Astrocyte (in vitro differentiated cells and primary cell): ENCODE measurements at regions not wholly inside any gene's neighbourhood (a gene's known extent, or its start where the extent isn't known, plus 50 kb on each side); places are given as distances from the start of the nearest gene placed in this dataset.

Experiments used
- DNase-seq: peaks from one replicate; pipeline ENCODE4 v3.0.0-alpha.2; 2010; ENCODE audit warnings: low read depth
- FAIRE-seq: peaks from 2 replicates; lab custom pipeline; 2011; peaks lifted over from hg19 to GRCh38; lab: Jason Lieb, UNC
- H2AFZ ChIP-seq: 2 replicates; pipeline ENCODE4 v1.6.0; 2012; ENCODE audit warnings: low read depth, low read length, inconsistent platforms
- H3K27ac ChIP-seq: 2 replicates; pipeline ENCODE4 v1.5.1; 2011; ENCODE audit warnings: low read depth, low read length, inconsistent platforms
- H3K27me3 ChIP-seq: 2 replicates; pipeline ENCODE4 v1.6.0; 2011; ENCODE audit warnings: low read length, inconsistent platforms; ENCODE audit not compliant: insufficient read depth
- H3K36me3 ChIP-seq: 2 replicates; pipeline ENCODE4 v1.5.1; 2011; ENCODE audit warnings: low read length, inconsistent platforms; ENCODE audit not compliant: insufficient read depth
- H3K4me1 ChIP-seq: 2 replicates; pipeline ENCODE4 v1.5.1; 2011; ENCODE audit warnings: low read length, inconsistent platforms; ENCODE audit not compliant: insufficient read depth
- H3K4me2 ChIP-seq: 2 replicates; pipeline ENCODE4 v1.6.0; 2012; ENCODE audit warnings: low read length, inconsistent platforms
- H3K4me3 ChIP-seq: 2 replicates; pipeline ENCODE4 v1.5.1; 2011; ENCODE audit warnings: low read depth, mild to moderate bottlenecking, low read length, inconsistent platforms; ENCODE audit not compliant: insufficient read depth
- H3K79me2 ChIP-seq: 2 replicates; pipeline ENCODE4 v1.6.0; 2012; ENCODE audit warnings: mild to moderate bottlenecking, low read length, inconsistent platforms; ENCODE audit not compliant: insufficient read depth
- H3K9ac ChIP-seq: 2 replicates; pipeline ENCODE4 v1.6.0; 2012; ENCODE audit warnings: mild to moderate bottlenecking, low read length, inconsistent platforms
- H3K9me3 ChIP-seq: 2 replicates; pipeline ENCODE4 v1.5.1; 2012; ENCODE audit warnings: low read depth, mild to moderate bottlenecking, low read length, inconsistent platforms; ENCODE audit not compliant: insufficient read depth
- H4K20me1 ChIP-seq: 2 replicates; pipeline ENCODE4 v1.6.0; 2012; ENCODE audit warnings: low read length, inconsistent platforms; ENCODE audit not compliant: insufficient read depth
- H3K27ac Mint-ChIP-seq: one replicate; pipeline ENCODE4 v1.8.0; 2021; ENCODE audit warnings: mild to moderate bottlenecking, mixed read lengths; ENCODE audit not compliant: unreplicated experiment
- H3K27me3 Mint-ChIP-seq: one replicate; pipeline ENCODE4 v1.8.0; 2021; ENCODE audit warnings: low read depth, mixed read lengths; ENCODE audit not compliant: unreplicated experiment
- H3K36me3 Mint-ChIP-seq: one replicate; pipeline ENCODE4 v1.8.0; 2021; ENCODE audit warnings: low read depth, mixed read lengths; ENCODE audit not compliant: unreplicated experiment
- H3K4me1 Mint-ChIP-seq: one replicate; pipeline ENCODE4 v1.8.0; 2021; ENCODE audit warnings: low read depth, mixed read lengths; ENCODE audit not compliant: unreplicated experiment
- H3K4me3 Mint-ChIP-seq: one replicate; pipeline ENCODE4 v1.8.0; 2021; ENCODE audit warnings: mild to moderate bottlenecking, moderate library complexity, mixed read lengths; ENCODE audit not compliant: unreplicated experiment
- H3K9me3 Mint-ChIP-seq: one replicate; pipeline ENCODE4 v1.8.0; 2021; ENCODE audit warnings: mild to moderate bottlenecking, mixed read lengths; ENCODE audit not compliant: unreplicated experiment
- EZH2 ChIP-seq: IDR thresholded peaks from 2 replicates; pipeline ENCODE4 v1.6.1; 2012; ENCODE audit warnings: mild to moderate bottlenecking, low read length, inconsistent platforms; ENCODE audit not compliant: insufficient read depth
- TF ChIP-seq, protein P1 (sequence below): IDR thresholded peaks from 2 replicates; pipeline ENCODE4 v1.5.1; 2011; ENCODE audit warnings: low read depth, mild to moderate bottlenecking, inconsistent platforms, low read length, moderate library complexity; ENCODE audit not compliant: insufficient read depth

DNA sequence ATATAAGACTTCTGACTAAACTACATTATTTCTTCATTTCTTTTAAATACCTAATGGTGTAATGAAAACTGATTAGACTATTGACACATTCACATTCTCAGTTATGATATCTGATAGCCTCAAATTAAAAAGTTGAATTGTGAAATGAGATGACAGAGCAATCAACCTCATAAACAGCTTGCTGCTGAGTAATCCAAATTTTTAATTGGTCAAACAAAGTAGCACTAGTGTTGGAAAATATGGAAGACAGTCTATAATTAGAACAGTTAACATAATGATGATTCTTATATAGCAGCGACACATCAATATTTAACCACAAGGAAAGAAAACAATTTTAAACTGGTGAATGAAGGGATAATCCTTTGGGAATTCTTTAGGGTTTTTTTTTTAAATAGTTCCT, 91.9 kb upstream of the LRP1B start:
- FAIRE-seq = no peak
- H3K4me3 Mint-ChIP-seq = no peak overlapping the region
- H3K4me1 Mint-ChIP-seq = peaks cover 12% of the 10 kb centered on the region
- H3K27ac Mint-ChIP-seq = no peak overlapping the region
- no peaks in the 10 kb centered on the region for H4K20me1 ChIP-seq
- TF ChIP-seq, protein P1, sequence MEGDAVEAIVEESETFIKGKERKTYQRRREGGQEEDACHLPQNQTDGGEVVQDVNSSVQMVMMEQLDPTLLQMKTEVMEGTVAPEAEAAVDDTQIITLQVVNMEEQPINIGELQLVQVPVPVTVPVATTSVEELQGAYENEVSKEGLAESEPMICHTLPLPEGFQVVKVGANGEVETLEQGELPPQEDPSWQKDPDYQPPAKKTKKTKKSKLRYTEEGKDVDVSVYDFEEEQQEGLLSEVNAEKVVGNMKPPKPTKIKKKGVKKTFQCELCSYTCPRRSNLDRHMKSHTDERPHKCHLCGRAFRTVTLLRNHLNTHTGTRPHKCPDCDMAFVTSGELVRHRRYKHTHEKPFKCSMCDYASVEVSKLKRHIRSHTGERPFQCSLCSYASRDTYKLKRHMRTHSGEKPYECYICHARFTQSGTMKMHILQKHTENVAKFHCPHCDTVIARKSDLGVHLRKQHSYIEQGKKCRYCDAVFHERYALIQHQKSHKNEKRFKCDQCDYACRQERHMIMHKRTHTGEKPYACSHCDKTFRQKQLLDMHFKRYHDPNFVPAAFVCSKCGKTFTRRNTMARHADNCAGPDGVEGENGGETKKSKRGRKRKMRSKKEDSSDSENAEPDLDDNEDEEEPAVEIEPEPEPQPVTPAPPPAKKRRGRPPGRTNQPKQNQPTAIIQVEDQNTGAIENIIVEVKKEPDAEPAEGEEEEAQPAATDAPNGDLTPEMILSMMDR = no peak
- TF ChIP-seq EZH2 = no peak
- DNase-seq = no peak
- H3K9me3 ChIP-seq = no peaks in the 10 kb centered on the region
- H3K27me3 ChIP-seq = no peaks in the 10 kb centered on the region
- H3K4me1 ChIP-seq = no peaks in the 10 kb centered on the region
- no peak overlapping the region for H3K4me2 ChIP-seq
- no peak overlapping the region for H2AFZ ChIP-seq
- H3K36me3 Mint-ChIP-seq = no peaks in the 10 kb centered on the region
- H3K27me3 Mint-ChIP-seq = no peaks in the 10 kb centered on the region
- H3K36me3 ChIP-seq = no peaks in the 10 kb centered on the region
- no peaks in the 10 kb centered on the region for H3K79me2 ChIP-seq
- no peak overlapping the region for H3K27ac ChIP-seq
- no peaks in the 10 kb centered on the region for H3K9me3 Mint-ChIP-seq
- H3K9ac ChIP-seq = no peak overlapping the region
- H3K4me3 ChIP-seq = no peak overlapping the region

DNA sequence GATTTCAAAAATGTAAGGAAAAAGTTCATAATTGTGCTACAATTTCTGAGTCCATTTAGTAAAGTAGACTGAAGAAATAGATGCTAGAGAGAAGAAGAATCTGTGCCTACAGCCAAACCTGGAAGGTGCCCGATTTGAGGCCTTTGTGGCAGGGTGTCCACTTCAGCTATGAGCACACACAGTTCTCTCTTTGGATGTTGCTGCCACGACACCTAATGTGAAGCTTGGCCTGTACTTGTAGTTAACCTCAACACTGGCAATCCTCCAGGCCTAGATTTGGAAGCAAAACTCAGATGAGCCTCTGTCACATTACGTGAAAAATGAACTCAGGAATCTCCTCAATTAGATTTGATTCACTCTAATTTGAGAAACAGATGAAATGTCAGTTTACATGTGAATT, 90.1 kb upstream of the LRP1B start:
- no peaks in the 10 kb centered on the region for H3K27me3 Mint-ChIP-seq
- Histone ChIP-seq H3K27ac (no peak overlapping the region), H3K36me3 (no peaks in the 10 kb centered on the region), H3K4me1 (no peaks in the 10 kb centered on the region), H3K79me2 (no peaks in the 10 kb centered on the region), H3K4me3 (no peak overlapping the region), H3K9ac (no peak overlapping the region), H4K20me1 (no peaks in the 10 kb centered on the region), H3K27me3 (no peaks in the 10 kb centered on the region), H2AFZ (peak overlapping the region; percentile 24), H3K9me3 (no peaks in the 10 kb centered on the region), H3K4me2 (no peak overlapping the region)
- TF ChIP-seq, protein P1 = no peak
- TF ChIP-seq EZH2 = no peak
- H3K4me3 Mint-ChIP-seq = no peak overlapping the region
- H3K27ac Mint-ChIP-seq = no peak overlapping the region
- peak; percentile 23 for DNase-seq
- H3K4me1 Mint-ChIP-seq = peaks cover 14% of the 10 kb centered on the region
- no peak for FAIRE-seq
- H3K9me3 Mint-ChIP-seq = no peaks in the 10 kb centered on the region
- no peaks in the 10 kb centered on the region for H3K36me3 Mint-ChIP-seq

DNA sequence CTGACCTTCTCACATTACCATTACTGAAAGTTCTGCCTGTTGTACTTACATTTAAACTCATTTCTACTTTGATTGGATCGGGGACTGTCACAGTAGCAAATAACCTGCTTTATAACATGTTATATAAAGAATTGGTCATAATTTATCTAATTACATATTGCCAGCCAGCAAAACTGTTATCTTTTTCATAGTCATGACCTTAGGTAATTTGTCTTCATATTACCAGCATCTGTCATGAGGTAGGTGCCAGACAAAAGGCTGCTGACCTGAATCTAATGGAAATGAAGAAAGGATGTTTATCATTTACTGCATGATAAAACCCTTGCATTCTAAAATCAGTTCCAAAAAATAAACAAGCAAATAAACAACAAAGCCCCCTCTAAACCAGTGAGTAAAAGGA, 89.4 kb upstream of the LRP1B start:
- no peak overlapping the region for H3K27ac Mint-ChIP-seq
- no peaks in the 10 kb centered on the region for H3K36me3 ChIP-seq
- no peaks in the 10 kb centered on the region for H4K20me1 ChIP-seq
- no peaks in the 10 kb centered on the region for H3K27me3 Mint-ChIP-seq
- H3K9me3 Mint-ChIP-seq = no peaks in the 10 kb centered on the region
- no peak overlapping the region for H3K9ac ChIP-seq
- TF ChIP-seq EZH2 = no peak
- TF ChIP-seq, protein P1 = no peak
- H3K27ac ChIP-seq = no peak overlapping the region
- no peaks in the 10 kb centered on the region for H3K79me2 ChIP-seq
- H2AFZ ChIP-seq = no peak overlapping the region
- no peak overlapping the region for H3K4me2 ChIP-seq
- no peak for FAIRE-seq
- H3K36me3 Mint-ChIP-seq = no peaks in the 10 kb centered on the region
- H3K27me3 ChIP-seq = no peaks in the 10 kb centered on the region
- peaks cover 14% of the 10 kb centered on the region for H3K4me1 Mint-ChIP-seq
- H3K4me1 ChIP-seq = no peaks in the 10 kb centered on the region
- H3K4me3 Mint-ChIP-seq = no peak overlapping the region
- no peaks in the 10 kb centered on the region for H3K9me3 ChIP-seq
- no peak for DNase-seq
- no peak overlapping the region for H3K4me3 ChIP-seq
